H9 (cell line): ENCODE measurements at regions not wholly inside any gene's neighbourhood (a gene's known extent, or its start where the extent isn't known, plus 50 kb on each side); places are given as distances from the start of the nearest gene placed in this dataset.

Source experiments
- DNase-seq: peaks from one replicate; pipeline ENCODE4 v3.0.0-alpha.2; 2017
- H2AFZ ChIP-seq: one replicate; pipeline ENCODE4 v1.6.1; 2013; ENCODE audit warnings: mild to moderate bottlenecking, low read length, control low read depth, moderate library complexity
- H2AK5ac ChIP-seq: 2 replicates; pipeline ENCODE4 v1.6.1; 2013; ENCODE audit warnings: low read length, control low read depth, mixed read lengths; ENCODE audit not compliant: insufficient read length
- H2BK120ac ChIP-seq: one replicate; pipeline ENCODE4 v1.6.1; 2013; ENCODE audit warnings: low read depth, mild to moderate bottlenecking, low read length, control low read depth, inconsistent platforms; ENCODE audit not compliant: poor library complexity, severe bottlenecking
- H2BK12ac ChIP-seq: 2 replicates; pipeline ENCODE4 v1.6.1; 2013; ENCODE audit warnings: low read length, control low read depth, mixed read lengths, low read depth; ENCODE audit not compliant: insufficient read length
- H2BK15ac ChIP-seq: 2 replicates; pipeline ENCODE4 v1.6.1; 2013; ENCODE audit warnings: low read depth, low read length, control low read depth
- H2BK20ac ChIP-seq: one replicate; pipeline ENCODE4 v1.6.1; 2013; ENCODE audit warnings: low read depth, mild to moderate bottlenecking, low read length, control low read depth, inconsistent platforms; ENCODE audit not compliant: poor library complexity, severe bottlenecking
- H2BK5ac ChIP-seq: 2 replicates; pipeline ENCODE4 v1.6.1; 2013; ENCODE audit warnings: low read length, control low read depth, mixed read lengths; ENCODE audit not compliant: insufficient read length
- H3K14ac ChIP-seq: 2 replicates; pipeline ENCODE4 v1.6.1; 2013; ENCODE audit warnings: low read length, control low read depth; ENCODE audit not compliant: insufficient read depth
- H3K18ac ChIP-seq: 2 replicates; pipeline ENCODE4 v1.6.1; 2013; ENCODE audit warnings: low read depth, mild to moderate bottlenecking, mixed read lengths, low read length, control low read depth; ENCODE audit not compliant: insufficient read length
- H3K23ac ChIP-seq: 2 replicates; pipeline ENCODE4 v1.6.1; 2013; ENCODE audit warnings: low read length, control low read depth, mixed read lengths, low read depth; ENCODE audit not compliant: insufficient read length
- H3K23me2 ChIP-seq: 2 replicates; pipeline ENCODE4 v1.6.1; 2013; ENCODE audit warnings: low read depth, mild to moderate bottlenecking, mixed read lengths, low read length, control low read depth; ENCODE audit not compliant: insufficient read length, poor library complexity, severe bottlenecking
- H3K27ac ChIP-seq: 2 replicates; pipeline ENCODE4 v1.5.1; 2013; ENCODE audit warnings: low read length, control low read depth, mixed read lengths, low read depth; ENCODE audit not compliant: insufficient read length
- H3K27me3 ChIP-seq: 2 replicates; pipeline ENCODE4 v1.6.1; 2013; ENCODE audit warnings: low read length, control low read depth, inconsistent platforms; ENCODE audit not compliant: insufficient read depth
- H3K4ac ChIP-seq: 2 replicates; pipeline ENCODE4 v1.6.1; 2013; ENCODE audit warnings: low read depth, mild to moderate bottlenecking, control low read depth, inconsistent platforms, low read length, moderate library complexity
- H3K4me1 ChIP-seq: 2 replicates; pipeline ENCODE4 v1.6.1; 2013; ENCODE audit warnings: low read length, control low read depth, inconsistent platforms; ENCODE audit not compliant: insufficient read depth
- H3K4me2 ChIP-seq: 2 replicates; pipeline ENCODE4 v1.6.1; 2013; ENCODE audit warnings: low read length, control low read depth, mixed read lengths; ENCODE audit not compliant: insufficient read length, insufficient read depth
- H3K56ac ChIP-seq: 2 replicates; pipeline ENCODE4 v1.6.1; 2013; ENCODE audit warnings: low read depth, mild to moderate bottlenecking, mixed read lengths, low read length, control low read depth; ENCODE audit not compliant: insufficient read length
- H3K79me1 ChIP-seq: 2 replicates; pipeline ENCODE4 v1.6.1; 2013; ENCODE audit warnings: low read depth, mild to moderate bottlenecking, moderate library complexity, low read length, control low read depth, inconsistent platforms; ENCODE audit not compliant: insufficient read depth, poor library complexity, severe bottlenecking
- H3K79me2 ChIP-seq: 2 replicates; pipeline ENCODE4 v1.6.1; 2013; ENCODE audit warnings: low read length, control low read depth, inconsistent platforms; ENCODE audit not compliant: insufficient read depth
- H3K9ac ChIP-seq: 2 replicates; pipeline ENCODE4 v1.6.1; 2013; ENCODE audit warnings: low read length, control low read depth, mixed read lengths; ENCODE audit not compliant: insufficient read length; ENCODE audit errors: extremely low read depth
- H3K9me3 ChIP-seq: one replicate; pipeline ENCODE4 v1.6.1; 2013; ENCODE audit warnings: low read depth, low read length, inconsistent platforms; ENCODE audit not compliant: control insufficient read depth
- H3T11ph ChIP-seq: one replicate; pipeline ENCODE4 v1.6.1; 2013; ENCODE audit warnings: mild to moderate bottlenecking, low read length, control low read depth, inconsistent platforms
- H4K20me1 ChIP-seq: one replicate; pipeline ENCODE4 v1.6.1; 2013; ENCODE audit not compliant: control insufficient read depth, insufficient read length, insufficient read depth
- H4K5ac ChIP-seq: 2 replicates; pipeline ENCODE4 v1.6.1; 2013; ENCODE audit warnings: low read depth, mild to moderate bottlenecking, mixed read lengths, low read length, control low read depth; ENCODE audit not compliant: insufficient read length
- H4K8ac ChIP-seq: replicated peaks from 2 replicates; pipeline ENCODE4 v1.6.1; 2013; ENCODE audit warnings: low read length, control low read depth, mixed read lengths, low read depth; ENCODE audit not compliant: insufficient read length
- H4K91ac ChIP-seq: 2 replicates; pipeline ENCODE4 v1.6.1; 2013; ENCODE audit warnings: low read depth, mild to moderate bottlenecking, moderate library complexity, mixed read lengths, low read length, control low read depth; ENCODE audit not compliant: insufficient read length
- H3K27ac Mint-ChIP-seq, 3 experiments: 2 replicates in 2 of 3; 3 replicates in 1 of 3; pipeline ENCODE4 v1.8.0; 2020 to 2021; ENCODE audit warnings: mixed read lengths in 3 of 3, mild to moderate bottlenecking in 1 of 3, moderate library complexity in 1 of 3
- H3K27me3 Mint-ChIP-seq: 2 replicates; pipeline ENCODE4 v1.8.0; 2021; ENCODE audit warnings: low read depth, mild to moderate bottlenecking, moderate library complexity, mixed read lengths
- H3K36me3 Mint-ChIP-seq, 3 experiments: 2 replicates in 2 of 3; 3 replicates in 1 of 3; pipeline ENCODE4 v1.8.0; 2020 to 2021; ENCODE audit warnings: low read depth in 3 of 3, mixed read lengths in 3 of 3; ENCODE audit not compliant: insufficient read depth in 1 of 3
- H3K4me1 Mint-ChIP-seq, 2 experiments: 2 replicates each; pipeline ENCODE4 v1.8.0; 2020; ENCODE audit warnings: mixed read lengths in 2 of 2
- H3K4me3 Mint-ChIP-seq, 2 experiments: 2 replicates in 1 of 2; 3 replicates in 1 of 2; pipeline ENCODE4 v1.8.0; 2020 to 2021; ENCODE audit warnings: mild to moderate bottlenecking in 2 of 2, mixed read lengths in 2 of 2, moderate library complexity in 1 of 2
- H3K9me3 Mint-ChIP-seq, 2 experiments: 2 replicates in 1 of 2; 3 replicates in 1 of 2; pipeline ENCODE4 v1.8.0; 2020; ENCODE audit warnings: mild to moderate bottlenecking in 2 of 2, mixed read lengths in 2 of 2, moderate library complexity in 1 of 2
- CTCF ChIP-seq: fragments of 200-600 bp; sonication (generic); conservative IDR thresholded peaks from 3 replicates; pipeline ENCODE4 v1.8.0; 2021; ENCODE audit warnings: antibody characterized with exemption, mild to moderate bottlenecking
- WGBS: extraction: QIAGEN DNeasy Blood & Tissue Kit; methylation state at CpG from one replicate; pipeline ENCODE4 v1.1.7; 2013; ENCODE audit warnings: missing lambda C conversion rate, low lambda C conversion rate, mixed read lengths; ENCODE audit not compliant: insufficient read length; ENCODE audit errors: extremely low coverage; 5-methylcytosine and 5-hydroxymethylcytosine counted together

- H4K20me1 ChIP-seq: no peaks in the 10 kb centered on the region
- H3K9me3 ChIP-seq: no peaks in the 10 kb centered on the region
- no peak overlapping the region for H2BK15ac ChIP-seq
- no peak for TF ChIP-seq CTCF
- no peaks in the 10 kb centered on the region for H3K79me2 ChIP-seq
- H3K4me2 ChIP-seq: no peak overlapping the region
- WGBS: no CpG with 5 or more reads among the region's 2 CpGs
- no peak overlapping the region for H3T11ph ChIP-seq
- no peaks in the 10 kb centered on the region for H3K27me3 ChIP-seq
- no peak overlapping the region for H3K56ac ChIP-seq
- H3K79me1 ChIP-seq: no peaks in the 10 kb centered on the region
- no peaks in the 10 kb centered on the region for H3K23me2 ChIP-seq
- H4K91ac ChIP-seq: no peak overlapping the region
- H3K18ac ChIP-seq: no peak overlapping the region
- no peak overlapping the region for H3K4ac ChIP-seq
- H3K27ac ChIP-seq: no peak overlapping the region
- H3K14ac ChIP-seq: no peak overlapping the region
- no peak overlapping the region for H3K9ac ChIP-seq
- H2AFZ ChIP-seq: no peak overlapping the region
- H3K36me3 Mint-ChIP-seq: 0 out of 7 replicates have a peak, but pooled peaks cover 0 to 1% (median 0%) of the 10 kb centered on the region in 3 experiments
- no peaks in the 10 kb centered on the region for H3K27me3 Mint-ChIP-seq
- no peak overlapping the region for H2BK120ac ChIP-seq
- H3K4me3 Mint-ChIP-seq: no peak overlapping the region
- no peak for DNase-seq
- H2AK5ac ChIP-seq: no peak overlapping the region
- H2BK20ac ChIP-seq: no peak overlapping the region
- H3K4me1 ChIP-seq: peaks cover 5% of the 10 kb centered on the region; the same call in 1 of the 2 replicates
- no peak overlapping the region for H3K23ac ChIP-seq
- peaks cover 0 to 2% of the 10 kb centered on the region in 2 experiments; a peak in 1 of 5 replicates for H3K9me3 Mint-ChIP-seq
- peaks cover 35 to 43% of the 10 kb centered on the region in 2 experiments for H3K4me1 Mint-ChIP-seq
- no peak overlapping the region for H4K8ac ChIP-seq
- H2BK12ac ChIP-seq: no peak overlapping the region
- peak overlapping the region in 1 of 3 experiments; percentile 85; a peak in 3 of 7 replicates for H3K27ac Mint-ChIP-seq
- no peak overlapping the region for H2BK5ac ChIP-seq
- H4K5ac ChIP-seq: no peak overlapping the region
These were observed 131.2 kb upstream of the HDAC9 start for GRCh38 chr7:18364396-18364795.
